ENCODE measurements at regions not wholly inside any gene's neighbourhood (a gene's known extent, or its start where the extent isn't known, plus 50 kb on each side); places are given as distances from the start of the nearest gene placed in this dataset.
A peak's percentile ranks its signal among the peaks of the same experiment; 100 is the strongest.

GRCh38 chr10:28470873-28471651 is 61.9 kb upstream of the WAC start:
- 20% methylated on average over 1 of the region's 12 CpGs; no CpG with 5 or more reads in 1 of the 2 experiments for WGBS, 2 experiments (ENCODE audit: extremely low coverage in 2 of 2, insufficient read length in 1 of 2)
- Histone ChIP-seq H2BK5ac (ENCODE audit: low read depth, low read length, poor library complexity, severe bottlenecking) (no peak overlapping the region), H2AK9ac (replicated peaks; ENCODE audit: low read depth, low read length, poor library complexity) (no peak overlapping the region), H2BK15ac (ENCODE audit: low read depth, low read length) (no peak overlapping the region), H3K18ac (ENCODE audit: low read depth, low read length) (no peak overlapping the region), H4K8ac (ENCODE audit: low read depth in 2 of 2, low read length in 2 of 2) (no peak overlapping the region), H3K9ac (ENCODE audit: low read depth, low read length) (no peak overlapping the region), H3K27ac (ENCODE audit: insufficient read depth, low read length) (no peak overlapping the region), H3K27me3 (ENCODE audit: control insufficient read depth, insufficient read depth, low read length) (peaks cover 8% of the 10 kb centered on the region), H3K4me2 (ENCODE audit: low read depth, low read length) (no peak overlapping the region), H3K4me1 (ENCODE audit: control insufficient read depth, insufficient read depth, low read length) (no peaks in the 10 kb centered on the region), H3K79me1 (ENCODE audit: low read depth in 1 of 2, low read length in 2 of 2) (no peaks in the 10 kb centered on the region), H3K4me3 (ENCODE audit: insufficient read depth, low read depth, low read length) (no peak overlapping the region), H4K5ac (ENCODE audit: low read depth, low read length) (no peak overlapping the region), H3K9me1 (ENCODE audit: insufficient read depth, low read length) (no peaks in the 10 kb centered on the region), H4K91ac (ENCODE audit: insufficient read depth, low read depth, low read length) (no peak overlapping the region), H2BK20ac (ENCODE audit: low read depth, low read length) (no peak overlapping the region), H3K9me3 (ENCODE audit: control insufficient read depth, insufficient read depth, low read length) (no peaks in the 10 kb centered on the region), H2AFZ (replicated peaks; ENCODE audit: low read length, poor library complexity) (peak overlapping the region; percentile 6), H3K36me3 (ENCODE audit: control insufficient read depth, insufficient read depth, low read length) (no peaks in the 10 kb centered on the region), H3K14ac (replicated peaks; ENCODE audit: low read depth, low read length) (no peak overlapping the region), H2AK5ac (ENCODE audit: low read depth, low read length) (no peak overlapping the region), H2BK120ac (ENCODE audit: low read depth, low read length) (no peak overlapping the region), H3K56ac (ENCODE audit: extremely low read depth, insufficient read depth, low read length) (no peak overlapping the region), H4K20me1 (ENCODE audit: insufficient read depth, low read length) (no peaks in the 10 kb centered on the region), H3K23ac (ENCODE audit: low read depth, low read length) (no peak overlapping the region), H3K4ac (ENCODE audit: low read depth, low read length) (no peak overlapping the region)
- intact Hi-C loops (cut with micrococcal nuclease): no loop called here
- no peak for DNase-seq
- TF ChIP-seq RCOR1 (IDR thresholded peaks at IDR 0.05; ENCODE audit: insufficient replicate concordance, low read length) (no peak), SMC3 (IDR thresholded peaks at IDR 0.05; ENCODE audit: low read depth, low read length) (no peak), RAD21 (IDR thresholded peaks at IDR 0.05; ENCODE audit: low read length) (no peak), BHLHE40 (IDR thresholded peaks at IDR 0.05; ENCODE audit: low read depth, low read length) (no peak), ELK1 (IDR thresholded peaks at IDR 0.05; ENCODE audit: borderline replicate concordance, low read depth, low read length) (no peak), MAFK (IDR thresholded peaks at IDR 0.05; ENCODE audit: low read depth, low read length) (no peak), MAZ (IDR thresholded peaks at IDR 0.05; ENCODE audit: borderline replicate concordance, low read depth, low read length) (no peak), FOS (IDR thresholded peaks at IDR 0.05; ENCODE audit: low read depth, low read length) (no peak), CTCF (conservative IDR thresholded peaks at IDR 0.05; ENCODE audit: low read depth, low read length) (no peak)
- ATAC-seq (ENCODE audit: low read depth): no peak
- ChIA-PET POLR2A (ENCODE audit: unreplicated experiment) (no interaction called here), CTCF (no interaction called here)
- BruUV-seq (replicated peaks): no TSS peak
- in situ Hi-C loops (cut with MboI; ENCODE audit: low sequenced_read_pairs): no loop called here
- dilution Hi-C loops (cut with HindIII; ENCODE audit: low sequenced_read_pairs, unreplicated experiment): no loop called here

Measured in IMR-90 (cell line).